ENCODE measurements at regions not wholly inside any gene's neighbourhood (a gene's known extent, or its start where the extent isn't known, plus 50 kb on each side); places are given as distances from the start of the nearest gene placed in this dataset.

DNA sequence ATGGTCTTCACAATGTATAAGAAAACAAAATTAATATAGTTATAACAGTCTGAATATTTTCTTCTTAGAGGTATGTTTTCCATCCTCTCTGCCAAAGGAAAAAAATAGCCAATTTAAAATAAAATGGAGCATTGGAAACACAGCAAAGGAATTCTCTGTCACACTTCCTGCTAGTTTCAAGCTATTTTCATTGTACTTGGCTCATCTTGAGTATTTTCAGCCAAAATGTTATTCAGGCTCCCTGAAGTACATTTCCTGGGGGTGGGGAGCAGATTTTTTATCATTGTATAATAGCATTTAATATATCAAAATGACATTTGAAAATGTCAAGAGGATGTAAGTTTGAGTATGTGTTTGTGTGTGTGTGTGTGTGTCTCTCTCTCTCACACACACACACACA is 463.6 kb upstream of the REG3G start:
- no peaks in the 10 kb centered on the region for H3K27me3 ChIP-seq (ENCODE audit: control insufficient read depth in 5 of 5, insufficient read depth in 4 of 5, low read length in 5 of 5)
- H3K9ac ChIP-seq (ENCODE audit: low read length in 5 of 5): no peak overlapping the region
- H3K36me3 ChIP-seq (ENCODE audit: control insufficient read depth in 5 of 5, insufficient read depth in 5 of 5, low read length in 5 of 5): no peaks in the 10 kb centered on the region
- H3K4me3 ChIP-seq (ENCODE audit: low read depth in 1 of 5, low read length in 5 of 5): no peak overlapping the region
- no peaks in the 10 kb centered on the region for H3K9me3 ChIP-seq (ENCODE audit: control insufficient read depth in 5 of 5, low read length in 5 of 5)
- no peak overlapping the region for H3K27ac ChIP-seq (ENCODE audit: low read depth, low read length)
- H3K4me1 ChIP-seq (ENCODE audit: control insufficient read depth in 5 of 5, insufficient read depth in 5 of 5, low read length in 5 of 5): no peaks in the 10 kb centered on the region

DNA sequence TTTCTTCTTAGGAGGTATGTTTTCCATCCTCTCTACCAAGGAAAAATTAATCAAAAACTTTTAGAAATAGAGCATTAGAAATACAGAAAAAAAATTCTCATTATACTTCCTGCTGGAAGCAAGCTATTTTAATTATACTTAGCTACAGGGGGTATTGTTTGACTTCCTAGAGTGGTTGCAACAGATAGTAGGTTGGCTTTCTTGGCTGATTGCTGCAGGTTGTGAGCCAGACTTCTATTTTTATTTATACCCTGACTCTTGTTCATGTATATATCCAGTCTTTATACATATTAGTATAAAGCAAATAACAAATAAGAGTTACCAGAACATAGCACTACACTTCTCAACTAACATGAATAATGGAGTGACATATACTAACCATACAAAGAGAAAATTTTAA is 460.8 kb upstream of the REG3G start:
- no peak overlapping the region for H3K9ac ChIP-seq (ENCODE audit: low read length in 5 of 5)
- H3K27me3 ChIP-seq (ENCODE audit: control insufficient read depth in 5 of 5, insufficient read depth in 4 of 5, low read length in 5 of 5): no peaks in the 10 kb centered on the region
- H3K4me1 ChIP-seq (ENCODE audit: control insufficient read depth in 5 of 5, insufficient read depth in 5 of 5, low read length in 5 of 5): no peaks in the 10 kb centered on the region
- H3K4me3 ChIP-seq (ENCODE audit: low read depth in 1 of 5, low read length in 5 of 5): no peak overlapping the region
- no peaks in the 10 kb centered on the region for H3K9me3 ChIP-seq (ENCODE audit: control insufficient read depth in 5 of 5, low read length in 5 of 5)
- no peak overlapping the region for H3K27ac ChIP-seq (ENCODE audit: low read depth, low read length)
- no peaks in the 10 kb centered on the region for H3K36me3 ChIP-seq (ENCODE audit: control insufficient read depth in 5 of 5, insufficient read depth in 5 of 5, low read length in 5 of 5)

DNA sequence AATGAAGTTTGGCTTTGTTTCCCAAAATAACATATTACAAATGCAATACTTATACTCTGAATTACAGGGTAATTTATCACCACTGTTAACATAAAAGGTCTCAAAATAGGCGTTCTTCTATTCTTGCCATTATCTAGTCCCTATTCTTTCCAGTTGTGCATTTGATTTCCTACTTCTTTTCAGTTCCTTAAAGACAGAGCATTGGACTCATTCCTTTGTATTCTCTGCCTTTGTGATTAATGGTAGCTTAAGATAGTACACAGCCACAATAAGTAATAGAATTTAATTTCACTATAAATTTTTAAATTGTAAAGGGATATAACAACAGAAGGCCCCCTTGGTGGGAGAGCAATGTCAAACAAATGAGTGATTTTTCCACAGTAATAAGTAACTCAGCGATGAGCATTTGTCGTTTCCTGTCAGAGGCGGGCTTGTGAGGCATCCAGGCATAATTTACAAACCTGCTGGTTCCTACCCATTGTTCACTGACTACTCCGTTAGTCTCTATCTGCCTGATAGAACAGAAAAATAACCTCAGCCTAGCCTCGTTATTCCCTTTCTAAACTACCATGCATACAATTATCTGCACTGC is 456.6 kb upstream of the REG3G start:
- H3K27me3 ChIP-seq (ENCODE audit: control insufficient read depth in 5 of 5, insufficient read depth in 4 of 5, low read length in 5 of 5): no peaks in the 10 kb centered on the region
- H3K9ac ChIP-seq (ENCODE audit: low read length in 5 of 5): no peak overlapping the region
- no peak overlapping the region for H3K27ac ChIP-seq (ENCODE audit: low read depth, low read length)
- peaks cover 0 to 2% (median 0%) of the 10 kb centered on the region in 5 donors for H3K9me3 ChIP-seq (ENCODE audit: control insufficient read depth in 5 of 5, low read length in 5 of 5)
- H3K4me1 ChIP-seq (ENCODE audit: control insufficient read depth in 5 of 5, insufficient read depth in 5 of 5, low read length in 5 of 5): no peaks in the 10 kb centered on the region
- H3K4me3 ChIP-seq (ENCODE audit: low read depth in 1 of 5, low read length in 5 of 5): no peak overlapping the region
- H3K36me3 ChIP-seq (ENCODE audit: control insufficient read depth in 5 of 5, insufficient read depth in 5 of 5, low read length in 5 of 5): no peaks in the 10 kb centered on the region

DNA sequence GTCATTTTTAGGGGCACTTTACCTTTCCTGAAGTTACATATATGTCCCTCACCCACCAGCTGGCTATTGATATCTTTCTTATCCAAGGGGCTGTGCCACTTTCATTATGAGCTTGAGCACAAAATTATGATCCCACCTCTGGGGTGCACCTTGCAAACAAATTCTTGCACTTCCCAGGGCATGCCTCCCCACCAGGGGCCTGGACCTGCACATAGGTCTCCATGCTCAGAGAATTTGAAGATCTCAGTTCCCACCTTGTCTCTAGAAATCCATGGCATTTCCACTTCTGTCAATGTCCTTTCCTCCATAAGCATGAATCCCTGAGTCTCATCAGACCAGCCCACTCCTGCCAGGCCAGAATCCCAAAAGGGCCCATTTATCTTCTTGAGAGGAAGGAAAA is 449.1 kb upstream of the REG3G start:
- H3K27me3 ChIP-seq (ENCODE audit: control insufficient read depth in 5 of 5, insufficient read depth in 4 of 5, low read length in 5 of 5): no peaks in the 10 kb centered on the region
- no peaks in the 10 kb centered on the region for H3K36me3 ChIP-seq (ENCODE audit: control insufficient read depth in 5 of 5, insufficient read depth in 5 of 5, low read length in 5 of 5)
- no peak overlapping the region for H3K4me3 ChIP-seq (ENCODE audit: low read depth in 1 of 5, low read length in 5 of 5)
- no peaks in the 10 kb centered on the region for H3K4me1 ChIP-seq (ENCODE audit: control insufficient read depth in 5 of 5, insufficient read depth in 5 of 5, low read length in 5 of 5)
- no peak overlapping the region for H3K27ac ChIP-seq (ENCODE audit: low read depth, low read length)
- no peaks in the 10 kb centered on the region for H3K9me3 ChIP-seq (ENCODE audit: control insufficient read depth in 5 of 5, low read length in 5 of 5)
- no peak overlapping the region for H3K9ac ChIP-seq (ENCODE audit: low read length in 5 of 5)

DNA sequence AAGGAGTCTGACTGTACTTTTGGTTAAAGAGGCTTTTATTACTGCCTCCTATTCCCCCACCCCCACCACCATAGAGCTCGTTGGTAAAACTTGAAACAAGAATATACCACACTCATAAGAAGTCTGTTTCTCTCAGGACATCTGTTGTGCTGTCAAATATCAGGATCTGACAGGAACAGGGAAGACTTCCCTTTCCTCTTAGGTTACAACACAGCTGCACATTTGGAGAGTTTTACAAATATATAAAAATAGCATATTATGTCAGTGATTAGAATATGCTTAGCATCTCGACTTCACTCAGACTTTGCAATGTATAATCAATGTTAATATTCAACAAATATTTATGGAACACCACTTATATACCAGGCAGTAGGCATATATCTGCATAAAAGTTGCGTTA is 439.6 kb upstream of the REG3G start:
- peaks cover 0 to 3% (median 0%) of the 10 kb centered on the region in 5 donors for H3K27me3 ChIP-seq (ENCODE audit: control insufficient read depth in 5 of 5, insufficient read depth in 4 of 5, low read length in 5 of 5)
- no peaks in the 10 kb centered on the region for H3K4me1 ChIP-seq (ENCODE audit: control insufficient read depth in 5 of 5, insufficient read depth in 5 of 5, low read length in 5 of 5)
- no peaks in the 10 kb centered on the region for H3K9me3 ChIP-seq (ENCODE audit: control insufficient read depth in 5 of 5, low read length in 5 of 5)
- no peak overlapping the region for H3K9ac ChIP-seq (ENCODE audit: low read length in 5 of 5)
- no peak overlapping the region for H3K27ac ChIP-seq (ENCODE audit: low read depth, low read length)
- H3K36me3 ChIP-seq (ENCODE audit: control insufficient read depth in 5 of 5, insufficient read depth in 5 of 5, low read length in 5 of 5): no peaks in the 10 kb centered on the region
- no peak overlapping the region for H3K4me3 ChIP-seq (ENCODE audit: low read depth in 1 of 5, low read length in 5 of 5)

DNA sequence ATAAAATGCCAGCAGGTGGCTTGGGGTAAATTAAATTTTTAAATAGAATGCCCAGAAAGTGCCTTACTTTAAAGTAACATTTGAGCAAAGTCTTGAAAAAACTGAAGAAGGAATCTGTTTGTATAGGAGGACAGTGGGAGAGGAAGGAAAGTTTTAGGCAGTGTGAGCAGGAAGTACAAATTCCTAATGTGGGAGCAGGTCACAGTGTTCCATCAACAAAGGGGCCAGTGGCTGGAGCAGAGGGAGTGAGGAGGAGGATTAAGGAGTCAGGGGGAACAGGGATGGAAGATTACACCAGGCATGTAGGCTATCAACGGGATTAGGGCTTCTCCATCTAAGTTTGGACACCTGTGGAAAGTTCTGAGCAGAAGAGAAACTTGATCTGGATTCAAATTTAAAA is 439.2 kb upstream of the REG3G start:
- no peak overlapping the region for H3K9ac ChIP-seq (ENCODE audit: low read length in 5 of 5)
- H3K27me3 ChIP-seq (ENCODE audit: control insufficient read depth in 5 of 5, insufficient read depth in 4 of 5, low read length in 5 of 5): peaks cover 0 to 3% (median 0%) of the 10 kb centered on the region in 5 donors
- H3K36me3 ChIP-seq (ENCODE audit: control insufficient read depth in 5 of 5, insufficient read depth in 5 of 5, low read length in 5 of 5): no peaks in the 10 kb centered on the region
- no peaks in the 10 kb centered on the region for H3K9me3 ChIP-seq (ENCODE audit: control insufficient read depth in 5 of 5, low read length in 5 of 5)
- no peak overlapping the region for H3K4me3 ChIP-seq (ENCODE audit: low read depth in 1 of 5, low read length in 5 of 5)
- no peaks in the 10 kb centered on the region for H3K4me1 ChIP-seq (ENCODE audit: control insufficient read depth in 5 of 5, insufficient read depth in 5 of 5, low read length in 5 of 5)
- H3K27ac ChIP-seq (ENCODE audit: low read depth, low read length): no peak overlapping the region

DNA sequence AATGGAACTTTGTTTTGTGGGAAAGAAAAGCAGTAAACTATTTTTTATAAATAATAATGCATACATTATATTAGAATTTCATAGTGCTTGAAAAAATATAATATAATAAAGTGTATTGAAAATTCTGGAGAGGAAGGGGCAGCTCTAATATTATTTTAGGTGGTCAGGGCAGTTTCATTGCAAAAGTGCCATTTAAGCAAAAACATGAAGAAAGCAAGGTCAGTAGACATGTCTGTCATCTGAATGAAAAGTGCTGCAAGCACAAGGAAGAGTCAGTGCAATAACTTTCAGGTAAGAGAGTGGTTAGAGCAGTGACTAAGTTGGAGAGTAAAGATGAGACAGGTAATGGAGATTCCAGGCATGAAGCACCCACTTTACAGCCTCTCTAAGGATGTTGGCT is 435.6 kb upstream of the REG3G start:
- H3K4me1 ChIP-seq (ENCODE audit: control insufficient read depth in 5 of 5, insufficient read depth in 5 of 5, low read length in 5 of 5): no peaks in the 10 kb centered on the region
- no peak overlapping the region for H3K27ac ChIP-seq (ENCODE audit: low read depth, low read length)
- H3K9me3 ChIP-seq (ENCODE audit: control insufficient read depth in 5 of 5, low read length in 5 of 5): no peaks in the 10 kb centered on the region
- peaks cover 0 to 3% (median 0%) of the 10 kb centered on the region in 5 donors for H3K27me3 ChIP-seq (ENCODE audit: control insufficient read depth in 5 of 5, insufficient read depth in 4 of 5, low read length in 5 of 5)
- H3K4me3 ChIP-seq (ENCODE audit: low read depth in 1 of 5, low read length in 5 of 5): no peak overlapping the region
- no peaks in the 10 kb centered on the region for H3K36me3 ChIP-seq (ENCODE audit: control insufficient read depth in 5 of 5, insufficient read depth in 5 of 5, low read length in 5 of 5)
- no peak overlapping the region for H3K9ac ChIP-seq (ENCODE audit: low read length in 5 of 5)

DNA sequence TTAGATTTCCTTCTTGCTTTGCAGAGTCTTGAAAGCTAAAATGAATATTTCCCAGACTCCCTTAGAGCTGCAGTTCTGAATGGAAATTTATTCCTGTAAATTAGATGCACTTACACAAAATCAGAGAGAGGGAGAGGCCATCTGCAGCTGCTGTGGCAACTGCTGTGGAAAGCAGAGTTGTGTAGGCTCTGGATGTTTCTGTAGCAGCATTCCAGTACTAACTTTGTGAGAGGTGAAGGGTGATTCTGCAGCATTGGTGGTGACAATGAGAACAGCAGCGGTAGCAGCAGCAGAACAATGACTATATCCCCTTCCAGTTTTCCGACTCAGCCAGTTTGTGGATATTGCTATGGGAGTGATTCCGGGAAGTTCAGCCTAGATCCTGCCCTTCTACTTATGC is 433.0 kb upstream of the REG3G start:
- no peak overlapping the region for H3K4me3 ChIP-seq (ENCODE audit: low read depth in 1 of 5, low read length in 5 of 5)
- H3K4me1 ChIP-seq (ENCODE audit: control insufficient read depth in 5 of 5, insufficient read depth in 5 of 5, low read length in 5 of 5): no peaks in the 10 kb centered on the region
- H3K27ac ChIP-seq (ENCODE audit: low read depth, low read length): no peak overlapping the region
- no peak overlapping the region for H3K9ac ChIP-seq (ENCODE audit: low read length in 5 of 5)
- no peaks in the 10 kb centered on the region for H3K36me3 ChIP-seq (ENCODE audit: control insufficient read depth in 5 of 5, insufficient read depth in 5 of 5, low read length in 5 of 5)
- no peaks in the 10 kb centered on the region for H3K27me3 ChIP-seq (ENCODE audit: control insufficient read depth in 5 of 5, insufficient read depth in 4 of 5, low read length in 5 of 5)
- peaks cover 0 to 3% (median 0%) of the 10 kb centered on the region in 5 donors for H3K9me3 ChIP-seq (ENCODE audit: control insufficient read depth in 5 of 5, low read length in 5 of 5)

DNA sequence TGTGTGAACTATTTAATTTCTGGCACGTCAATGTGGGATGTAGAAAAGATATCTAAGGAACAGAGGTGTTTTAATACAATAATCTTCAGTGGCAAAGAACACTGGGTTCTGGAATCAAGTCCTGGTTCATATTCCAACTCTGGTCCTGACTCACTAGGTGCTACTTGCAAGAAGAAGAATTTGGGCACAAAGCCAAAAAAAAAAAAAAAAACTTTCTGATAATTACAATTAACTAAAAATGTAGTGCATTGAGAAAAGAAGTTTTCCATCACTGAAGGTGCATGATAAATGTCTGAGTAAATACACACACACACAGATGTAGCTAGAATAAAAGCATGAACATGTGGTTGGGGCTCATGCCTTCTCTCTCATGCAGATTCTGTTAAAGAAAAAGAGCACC is 424.4 kb upstream of the REG3G start:
- no peak overlapping the region for H3K27ac ChIP-seq (ENCODE audit: low read depth, low read length)
- no peaks in the 10 kb centered on the region for H3K27me3 ChIP-seq (ENCODE audit: control insufficient read depth in 5 of 5, insufficient read depth in 4 of 5, low read length in 5 of 5)
- H3K36me3 ChIP-seq (ENCODE audit: control insufficient read depth in 5 of 5, insufficient read depth in 5 of 5, low read length in 5 of 5): no peaks in the 10 kb centered on the region
- H3K4me1 ChIP-seq (ENCODE audit: control insufficient read depth in 5 of 5, insufficient read depth in 5 of 5, low read length in 5 of 5): no peaks in the 10 kb centered on the region
- H3K9me3 ChIP-seq (ENCODE audit: control insufficient read depth in 5 of 5, low read length in 5 of 5): peaks cover 0 to 3% (median 0%) of the 10 kb centered on the region in 5 donors
- H3K4me3 ChIP-seq (ENCODE audit: low read depth in 1 of 5, low read length in 5 of 5): no peak overlapping the region
- H3K9ac ChIP-seq (ENCODE audit: low read length in 5 of 5): no peak overlapping the region

DNA sequence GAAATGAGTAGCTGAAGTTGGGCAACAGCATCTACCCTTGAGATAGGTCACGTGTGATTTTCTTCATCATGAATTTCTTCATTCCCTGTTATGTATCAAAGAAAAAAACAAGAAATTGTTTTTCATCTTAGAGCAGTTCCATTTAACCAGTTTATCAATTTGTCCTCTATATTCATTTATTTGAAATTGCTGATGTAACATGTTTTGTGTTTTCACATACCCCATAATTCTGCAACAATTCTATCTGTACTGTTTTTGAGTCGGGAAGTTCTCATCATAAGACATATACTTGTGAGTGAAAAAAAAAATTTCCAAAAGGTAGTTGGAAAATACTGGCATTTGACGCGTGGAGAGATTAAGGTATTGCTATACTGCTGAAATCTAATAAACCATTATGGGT is 422.6 kb upstream of the REG3G start:
- no peaks in the 10 kb centered on the region for H3K4me1 ChIP-seq (ENCODE audit: control insufficient read depth in 5 of 5, insufficient read depth in 5 of 5, low read length in 5 of 5)
- no peaks in the 10 kb centered on the region for H3K36me3 ChIP-seq (ENCODE audit: control insufficient read depth in 5 of 5, insufficient read depth in 5 of 5, low read length in 5 of 5)
- no peaks in the 10 kb centered on the region for H3K27me3 ChIP-seq (ENCODE audit: control insufficient read depth in 5 of 5, insufficient read depth in 4 of 5, low read length in 5 of 5)
- H3K9me3 ChIP-seq (ENCODE audit: control insufficient read depth in 5 of 5, low read length in 5 of 5): no peaks in the 10 kb centered on the region
- no peak overlapping the region for H3K27ac ChIP-seq (ENCODE audit: low read depth, low read length)
- H3K4me3 ChIP-seq (ENCODE audit: low read depth in 1 of 5, low read length in 5 of 5): no peak overlapping the region
- no peak overlapping the region for H3K9ac ChIP-seq (ENCODE audit: low read length in 5 of 5)

DNA sequence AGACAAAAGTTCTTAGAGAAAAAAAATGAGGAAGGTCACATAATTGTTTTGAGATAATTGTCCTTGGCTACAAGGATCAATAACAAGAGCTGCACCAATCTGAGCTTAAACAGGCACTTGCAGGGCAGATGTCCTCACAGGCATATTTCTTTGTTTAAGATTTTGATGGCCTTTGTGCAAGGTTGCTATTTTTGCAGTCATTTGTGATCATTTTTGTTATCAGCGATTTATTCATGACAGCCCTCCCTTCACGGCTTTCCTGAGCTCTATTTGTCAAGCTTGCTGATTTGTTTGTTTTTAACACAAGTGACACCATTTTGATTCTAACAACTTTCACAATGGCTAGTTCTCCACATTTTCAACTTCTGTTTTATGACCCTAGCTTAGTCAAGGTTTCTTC is 418.6 kb upstream of the REG3G start:
- Histone ChIP-seq H3K4me1 (ENCODE audit: control insufficient read depth in 5 of 5, insufficient read depth in 5 of 5, low read length in 5 of 5) (no peaks in the 10 kb centered on the region), H3K27ac (ENCODE audit: low read depth, low read length) (no peak overlapping the region), H3K36me3 (ENCODE audit: control insufficient read depth in 5 of 5, insufficient read depth in 5 of 5, low read length in 5 of 5) (no peaks in the 10 kb centered on the region), H3K27me3 (ENCODE audit: control insufficient read depth in 5 of 5, insufficient read depth in 4 of 5, low read length in 5 of 5) (no peaks in the 10 kb centered on the region), H3K9ac (ENCODE audit: low read length in 5 of 5) (no peak overlapping the region), H3K4me3 (ENCODE audit: low read depth in 1 of 5, low read length in 5 of 5) (no peak overlapping the region), H3K9me3 (ENCODE audit: control insufficient read depth in 5 of 5, low read length in 5 of 5) (no peaks in the 10 kb centered on the region)

Data from subcutaneous abdominal adipose tissue (tissue), 5 donors.